ENCODE measurements at regions not wholly inside any gene's neighbourhood (a gene's known extent, or its start where the extent isn't known, plus 50 kb on each side); places are given as distances from the start of the nearest gene placed in this dataset.
"Not testable (repeated sequence)": the region's sequence is repeated elsewhere in the genome, so short reads cannot be mapped to it uniquely, and the experiment has no call there.

GRCh38 chr2:95761556-95761955 lies 169.8 kb downstream of the TRIM43 start:
- H3K9me3 ChIP-seq (ENCODE audit: control insufficient read depth, low read length): no peaks in the 10 kb centered on the region
- no peak overlapping the region for H2BK120ac ChIP-seq (ENCODE audit: low read depth, low read length)
- no peaks in the 10 kb centered on the region for H3K27me3 ChIP-seq (ENCODE audit: control insufficient read depth in 1 of 2, insufficient read depth in 1 of 2, low read length in 2 of 2)
- H3K4me3 ChIP-seq (ENCODE audit: insufficient read depth in 1 of 2, low read depth in 1 of 2, low read length in 2 of 2): no peak overlapping the region
- no peak overlapping the region for H3K9ac ChIP-seq (ENCODE audit: low read length)
- H3K4ac ChIP-seq (ENCODE audit: low read depth in 1 of 2, low read length in 2 of 2): no peak overlapping the region
- H4K91ac ChIP-seq (ENCODE audit: low read length): no peak overlapping the region
- no peak overlapping the region for H3K23ac ChIP-seq (ENCODE audit: low read length in 2 of 2)
- peaks cover 7% of the 10 kb centered on the region for H3K4me1 ChIP-seq (ENCODE audit: control insufficient read depth, insufficient read depth, low read depth, low read length)
- no peak overlapping the region for H3K14ac ChIP-seq (ENCODE audit: low read length in 2 of 2)
- DNase-seq: no peak
- 86% methylated on average over 3 of the region's 3 CpGs for WGBS
- no peak overlapping the region for H2BK15ac ChIP-seq (ENCODE audit: low read depth, poor library complexity, severe bottlenecking)
- no peaks in the 10 kb centered on the region for H3K79me1 ChIP-seq (replicated peaks; ENCODE audit: low read length, poor library complexity, severe bottlenecking)
- H2AFZ ChIP-seq (ENCODE audit: low read depth, low read length): no peak overlapping the region
- H4K8ac ChIP-seq (ENCODE audit: low read length): no peak overlapping the region
- no peak overlapping the region for H3K4me2 ChIP-seq (ENCODE audit: low read length, poor library complexity, severe bottlenecking)
- no peak overlapping the region for H2BK5ac ChIP-seq (ENCODE audit: low read depth, low read length, poor library complexity, severe bottlenecking)
- no peak overlapping the region for H2BK12ac ChIP-seq (ENCODE audit: low read length in 2 of 2)
- H3K36me3 ChIP-seq (ENCODE audit: control insufficient read depth in 1 of 2, insufficient read depth in 2 of 2, low read depth in 1 of 2, low read length in 2 of 2): no peaks in the 10 kb centered on the region
- no peak overlapping the region for H3K27ac ChIP-seq (ENCODE audit: low read length, poor library complexity, severe bottlenecking)
- H3K18ac ChIP-seq (ENCODE audit: low read depth in 1 of 2, low read length in 2 of 2): no peak overlapping the region
- H2AK5ac ChIP-seq (ENCODE audit: low read length, severe bottlenecking): no peak overlapping the region

GRCh38 chr2:95762023-95763021 lies 170.5 kb downstream of the TRIM43 start:
- H2BK5ac ChIP-seq (ENCODE audit: low read depth, low read length, poor library complexity, severe bottlenecking); H3K9me3 ChIP-seq (ENCODE audit: control insufficient read depth, low read length); H3K18ac ChIP-seq (ENCODE audit: low read depth in 1 of 2, low read length in 2 of 2); H3K14ac ChIP-seq (ENCODE audit: low read length in 2 of 2); H3K27ac ChIP-seq (ENCODE audit: low read length, poor library complexity, severe bottlenecking); H3K27me3 ChIP-seq (ENCODE audit: control insufficient read depth in 1 of 2, insufficient read depth in 1 of 2, low read length in 2 of 2); H3K79me1 ChIP-seq (replicated peaks; ENCODE audit: low read length, poor library complexity, severe bottlenecking); H3K4me2 ChIP-seq (ENCODE audit: low read length, poor library complexity, severe bottlenecking); H3K36me3 ChIP-seq (ENCODE audit: control insufficient read depth in 1 of 2, insufficient read depth in 2 of 2, low read depth in 1 of 2, low read length in 2 of 2); H2AFZ ChIP-seq (ENCODE audit: low read depth, low read length); H2BK15ac ChIP-seq (ENCODE audit: low read depth, poor library complexity, severe bottlenecking); H4K91ac ChIP-seq (ENCODE audit: low read length); H3K4me3 ChIP-seq (ENCODE audit: insufficient read depth in 1 of 2, low read depth in 1 of 2, low read length in 2 of 2); H3K4me1 ChIP-seq (ENCODE audit: control insufficient read depth, insufficient read depth, low read depth, low read length); H2BK120ac ChIP-seq (ENCODE audit: low read depth, low read length); H3K9ac ChIP-seq (ENCODE audit: low read length); H2AK5ac ChIP-seq (ENCODE audit: low read length, severe bottlenecking); H4K8ac ChIP-seq (ENCODE audit: low read length); H3K23ac ChIP-seq (ENCODE audit: low read length in 2 of 2); DNase-seq; H2BK12ac ChIP-seq (ENCODE audit: low read length in 2 of 2); H3K4ac ChIP-seq (ENCODE audit: low read depth in 1 of 2, low read length in 2 of 2): not testable (repeated sequence)
- WGBS: 69% methylated on average over 21 of the region's 21 CpGs

- H3K27ac ChIP-seq (ENCODE audit: low read length, poor library complexity, severe bottlenecking); H4K8ac ChIP-seq (ENCODE audit: low read length); H3K9ac ChIP-seq (ENCODE audit: low read length); H2BK120ac ChIP-seq (ENCODE audit: low read depth, low read length); H3K23ac ChIP-seq (ENCODE audit: low read length in 2 of 2); H3K14ac ChIP-seq (ENCODE audit: low read length in 2 of 2); H2BK12ac ChIP-seq (ENCODE audit: low read length in 2 of 2); H3K4me2 ChIP-seq (ENCODE audit: low read length, poor library complexity, severe bottlenecking); H3K4me1 ChIP-seq (ENCODE audit: control insufficient read depth, insufficient read depth, low read depth, low read length); H3K27me3 ChIP-seq (ENCODE audit: control insufficient read depth in 1 of 2, insufficient read depth in 1 of 2, low read length in 2 of 2); H3K9me3 ChIP-seq (ENCODE audit: control insufficient read depth, low read length); H3K79me1 ChIP-seq (replicated peaks; ENCODE audit: low read length, poor library complexity, severe bottlenecking); H2AK5ac ChIP-seq (ENCODE audit: low read length, severe bottlenecking); H2BK5ac ChIP-seq (ENCODE audit: low read depth, low read length, poor library complexity, severe bottlenecking); H2AFZ ChIP-seq (ENCODE audit: low read depth, low read length); DNase-seq; H2BK15ac ChIP-seq (ENCODE audit: low read depth, poor library complexity, severe bottlenecking); H3K4ac ChIP-seq (ENCODE audit: low read depth in 1 of 2, low read length in 2 of 2); H3K18ac ChIP-seq (ENCODE audit: low read depth in 1 of 2, low read length in 2 of 2); H3K4me3 ChIP-seq (ENCODE audit: insufficient read depth in 1 of 2, low read depth in 1 of 2, low read length in 2 of 2); H3K36me3 ChIP-seq (ENCODE audit: control insufficient read depth in 1 of 2, insufficient read depth in 2 of 2, low read depth in 1 of 2, low read length in 2 of 2); H4K91ac ChIP-seq (ENCODE audit: low read length): not testable (repeated sequence)
- 87% methylated on average over 4 of the region's 6 CpGs for WGBS
These were observed 171.3 kb downstream of the TRIM43 start for GRCh38 chr2:95763074-95763473.

- DNase-seq; H3K4ac ChIP-seq (ENCODE audit: low read depth in 1 of 2, low read length in 2 of 2); H3K4me2 ChIP-seq (ENCODE audit: low read length, poor library complexity, severe bottlenecking); H2AK5ac ChIP-seq (ENCODE audit: low read length, severe bottlenecking); H3K79me1 ChIP-seq (replicated peaks; ENCODE audit: low read length, poor library complexity, severe bottlenecking); H3K18ac ChIP-seq (ENCODE audit: low read depth in 1 of 2, low read length in 2 of 2); H2BK120ac ChIP-seq (ENCODE audit: low read depth, low read length); H2BK12ac ChIP-seq (ENCODE audit: low read length in 2 of 2); H2BK15ac ChIP-seq (ENCODE audit: low read depth, poor library complexity, severe bottlenecking); H3K36me3 ChIP-seq (ENCODE audit: control insufficient read depth in 1 of 2, insufficient read depth in 2 of 2, low read depth in 1 of 2, low read length in 2 of 2); H3K4me3 ChIP-seq (ENCODE audit: insufficient read depth in 1 of 2, low read depth in 1 of 2, low read length in 2 of 2); H3K9ac ChIP-seq (ENCODE audit: low read length); H3K9me3 ChIP-seq (ENCODE audit: control insufficient read depth, low read length); H2BK5ac ChIP-seq (ENCODE audit: low read depth, low read length, poor library complexity, severe bottlenecking); H3K23ac ChIP-seq (ENCODE audit: low read length in 2 of 2); H4K8ac ChIP-seq (ENCODE audit: low read length); H3K14ac ChIP-seq (ENCODE audit: low read length in 2 of 2); H3K27me3 ChIP-seq (ENCODE audit: control insufficient read depth in 1 of 2, insufficient read depth in 1 of 2, low read length in 2 of 2); H4K91ac ChIP-seq (ENCODE audit: low read length); H3K27ac ChIP-seq (ENCODE audit: low read length, poor library complexity, severe bottlenecking); H2AFZ ChIP-seq (ENCODE audit: low read depth, low read length); H3K4me1 ChIP-seq (ENCODE audit: control insufficient read depth, insufficient read depth, low read depth, low read length): not testable (repeated sequence)
- 58% methylated on average over 3 of the region's 6 CpGs for WGBS
These were observed 173.2 kb downstream of the TRIM43 start for GRCh38 chr2:95764966-95765365.
